ENCODE measurements at regions not wholly inside any gene's neighbourhood (a gene's known extent, or its start where the extent isn't known, plus 50 kb on each side); places are given as distances from the start of the nearest gene placed in this dataset.
A peak's percentile ranks its signal among the peaks of the same experiment; 100 is the strongest.
"Not testable (repeated sequence)": the region's sequence is repeated elsewhere in the genome, so short reads cannot be mapped to it uniquely, and the experiment has no call there.

- no peak overlapping the region for H3K4me3 ChIP-seq
- DNase-seq (ENCODE audit: low read depth, low spot score): no peak
- no peak overlapping the region for H3K9ac ChIP-seq (ENCODE audit: insufficient read length)
- no peak for TF ChIP-seq EZH2 (IDR thresholded peaks at IDR 0.05)
- TF ChIP-seq POLR2AphosphoS5 (IDR thresholded peaks at IDR 0.05; ENCODE audit: borderline replicate concordance, low read depth, low read length): no peak
- H3K27ac ChIP-seq: no peak overlapping the region
- no peaks in the 10 kb centered on the region for H3K36me3 ChIP-seq (ENCODE audit: insufficient read depth, low read length)
- no peaks in the 10 kb centered on the region for H3K9me3 ChIP-seq (ENCODE audit: low read depth, low read length)
Measured at GRCh38 chr2:81445176-81445575, 1140.6 kb upstream of the LRRTM1 start.

GRCh38 chr2:81437456-81438000 lies 1133.0 kb upstream of the LRRTM1 start:
- no peak for DNase-seq (ENCODE audit: low read depth, low spot score)
- no peak overlapping the region for H3K4me3 ChIP-seq
- no peak for TF ChIP-seq FOXP2 (optimal IDR thresholded peaks at IDR 0.05; ENCODE audit: control extremely low read depth, extremely low read length, insufficient read depth)
- no peak for TF ChIP-seq EZH2 (IDR thresholded peaks at IDR 0.05)
- no peak for TF ChIP-seq POLR2AphosphoS5 (IDR thresholded peaks at IDR 0.05; ENCODE audit: borderline replicate concordance, low read depth, low read length)
- H3K9ac ChIP-seq (ENCODE audit: insufficient read length): no peak overlapping the region
- no peaks in the 10 kb centered on the region for H3K36me3 ChIP-seq (ENCODE audit: insufficient read depth, low read length)
- no peak overlapping the region for H3K27ac ChIP-seq
- H3K9me3 ChIP-seq (ENCODE audit: low read depth, low read length): no peaks in the 10 kb centered on the region

- no peak for DNase-seq (ENCODE audit: low read depth, low spot score)
- Histone ChIP-seq H3K36me3 (ENCODE audit: insufficient read depth, low read length) (no peaks in the 10 kb centered on the region), H3K27ac (peak overlapping the region; percentile 42; the same call in 1 of the 2 replicates), H3K4me3 (peak overlapping the region; percentile 0; the same call in 1 of the 2 replicates), H3K9me3 (ENCODE audit: low read depth, low read length) (no peaks in the 10 kb centered on the region), H3K9ac (ENCODE audit: insufficient read length) (no peak overlapping the region)
- TF ChIP-seq POLR2AphosphoS5 (IDR thresholded peaks at IDR 0.05; ENCODE audit: borderline replicate concordance, low read depth, low read length): no peak
- no peak for TF ChIP-seq EZH2 (IDR thresholded peaks at IDR 0.05)
- TF ChIP-seq FOXP2 (optimal IDR thresholded peaks at IDR 0.05; ENCODE audit: control extremely low read depth, extremely low read length, insufficient read depth): no peak
Measured at GRCh38 chr2:81436256-81436655, 1131.7 kb upstream of the LRRTM1 start.

GRCh38 chr2:81412681-81413080 lies 1108.1 kb upstream of the LRRTM1 start:
- no peak for DNase-seq (ENCODE audit: low read depth, low spot score)
- TF ChIP-seq FOXP2 (optimal IDR thresholded peaks at IDR 0.05; ENCODE audit: control extremely low read depth, extremely low read length, insufficient read depth) (no peak), POLR2AphosphoS5 (IDR thresholded peaks at IDR 0.05; ENCODE audit: borderline replicate concordance, low read depth, low read length) (no peak), EZH2 (IDR thresholded peaks at IDR 0.05) (no peak)
- no peak overlapping the region for H3K27ac ChIP-seq

GRCh38 chr2:81403508-81403907 lies 1099.0 kb upstream of the LRRTM1 start:
- DNase-seq (ENCODE audit: low read depth, low spot score): no peak
- no peak overlapping the region for H3K27ac ChIP-seq
- H3K9ac ChIP-seq (ENCODE audit: insufficient read length): no peak overlapping the region
- TF ChIP-seq POLR2AphosphoS5 (IDR thresholded peaks at IDR 0.05; ENCODE audit: borderline replicate concordance, low read depth, low read length) (no peak), EZH2 (IDR thresholded peaks at IDR 0.05) (no peak), FOXP2 (optimal IDR thresholded peaks at IDR 0.05; ENCODE audit: control extremely low read depth, extremely low read length, insufficient read depth) (no peak)
- no peaks in the 10 kb centered on the region for H3K9me3 ChIP-seq (ENCODE audit: low read depth, low read length)
- H3K36me3 ChIP-seq (ENCODE audit: insufficient read depth, low read length): no peaks in the 10 kb centered on the region
- no peak overlapping the region for H3K4me3 ChIP-seq

More at GRCh38 chr2:81412681-81413080, 1108.1 kb upstream of the LRRTM1 start:
- Histone ChIP-seq H3K36me3 (ENCODE audit: insufficient read depth, low read length) (no peaks in the 10 kb centered on the region), H3K4me3 (no peak overlapping the region), H3K9me3 (ENCODE audit: low read depth, low read length) (no peaks in the 10 kb centered on the region), H3K9ac (ENCODE audit: insufficient read length) (no peak overlapping the region)

GRCh38 chr2:81396417-81397019 lies 1092.0 kb upstream of the LRRTM1 start:
- Histone ChIP-seq H3K36me3 (ENCODE audit: insufficient read depth, low read length) (no peaks in the 10 kb centered on the region), H3K27ac (no peak overlapping the region), H3K4me3 (no peak overlapping the region), H3K9ac (ENCODE audit: insufficient read length) (no peak overlapping the region), H3K9me3 (ENCODE audit: low read depth, low read length) (no peaks in the 10 kb centered on the region)
- DNase-seq (ENCODE audit: low read depth, low spot score): no peak
- TF ChIP-seq FOXP2 (optimal IDR thresholded peaks at IDR 0.05; ENCODE audit: control extremely low read depth, extremely low read length, insufficient read depth): no peak
- no peak for TF ChIP-seq POLR2AphosphoS5 (IDR thresholded peaks at IDR 0.05; ENCODE audit: borderline replicate concordance, low read depth, low read length)
- no peak for TF ChIP-seq EZH2 (IDR thresholded peaks at IDR 0.05)

GRCh38 chr2:81395746-81396145 lies 1091.2 kb upstream of the LRRTM1 start:
- Histone ChIP-seq H3K4me3 (no peak overlapping the region), H3K9me3 (ENCODE audit: low read depth, low read length) (no peaks in the 10 kb centered on the region), H3K9ac (ENCODE audit: insufficient read length) (no peak overlapping the region), H3K27ac (no peak overlapping the region), H3K36me3 (ENCODE audit: insufficient read depth, low read length) (no peaks in the 10 kb centered on the region)
- no peak for DNase-seq (ENCODE audit: low read depth, low spot score)
- TF ChIP-seq EZH2 (IDR thresholded peaks at IDR 0.05) (no peak), FOXP2 (optimal IDR thresholded peaks at IDR 0.05; ENCODE audit: control extremely low read depth, extremely low read length, insufficient read depth) (no peak)

GRCh38 chr2:81389203-81389602 lies 1084.7 kb upstream of the LRRTM1 start:
- no peak for DNase-seq (ENCODE audit: low read depth, low spot score)
- no peaks in the 10 kb centered on the region for H3K36me3 ChIP-seq (ENCODE audit: insufficient read depth, low read length)
- no peak for TF ChIP-seq EZH2 (IDR thresholded peaks at IDR 0.05)
- TF ChIP-seq FOXP2 (optimal IDR thresholded peaks at IDR 0.05; ENCODE audit: control extremely low read depth, extremely low read length, insufficient read depth): no peak
- no peak for TF ChIP-seq POLR2AphosphoS5 (IDR thresholded peaks at IDR 0.05; ENCODE audit: borderline replicate concordance, low read depth, low read length)
- H3K4me3 ChIP-seq: no peak overlapping the region
- H3K9me3 ChIP-seq (ENCODE audit: low read depth, low read length): no peaks in the 10 kb centered on the region
- no peak overlapping the region for H3K9ac ChIP-seq (ENCODE audit: insufficient read length)
- H3K27ac ChIP-seq: no peak overlapping the region

- TF ChIP-seq FOXP2 (optimal IDR thresholded peaks at IDR 0.05; ENCODE audit: control extremely low read depth, extremely low read length, insufficient read depth) (no peak), EZH2 (IDR thresholded peaks at IDR 0.05) (no peak), POLR2AphosphoS5 (IDR thresholded peaks at IDR 0.05; ENCODE audit: borderline replicate concordance, low read depth, low read length) (no peak)
- Histone ChIP-seq H3K27ac (no peak overlapping the region), H3K9me3 (ENCODE audit: low read depth, low read length) (no peaks in the 10 kb centered on the region), H3K9ac (ENCODE audit: insufficient read length) (no peak overlapping the region), H3K4me3 (no peak overlapping the region), H3K36me3 (ENCODE audit: insufficient read depth, low read length) (no peaks in the 10 kb centered on the region)
- DNase-seq (ENCODE audit: low read depth, low spot score): no peak
Measured at GRCh38 chr2:81363800-81364199, 1059.2 kb upstream of the LRRTM1 start.

GRCh38 chr2:81362468-81362867 lies 1057.9 kb upstream of the LRRTM1 start:
- not testable (repeated sequence) for H3K9ac ChIP-seq (ENCODE audit: insufficient read length); H3K4me3 ChIP-seq; H3K9me3 ChIP-seq (ENCODE audit: low read depth, low read length); DNase-seq (ENCODE audit: low read depth, low spot score); H3K36me3 ChIP-seq (ENCODE audit: insufficient read depth, low read length); H3K27ac ChIP-seq

Measured in SK-N-MC (cell line).